ENCODE measurements at regions not wholly inside any gene's neighbourhood (a gene's known extent, or its start where the extent isn't known, plus 50 kb on each side); places are given as distances from the start of the nearest gene placed in this dataset.
A peak's percentile ranks its signal among the peaks of the same experiment; 100 is the strongest.
"Not testable (repeated sequence)": the region's sequence is repeated elsewhere in the genome, so short reads cannot be mapped to it uniquely, and the experiment has no call there.

DNA sequence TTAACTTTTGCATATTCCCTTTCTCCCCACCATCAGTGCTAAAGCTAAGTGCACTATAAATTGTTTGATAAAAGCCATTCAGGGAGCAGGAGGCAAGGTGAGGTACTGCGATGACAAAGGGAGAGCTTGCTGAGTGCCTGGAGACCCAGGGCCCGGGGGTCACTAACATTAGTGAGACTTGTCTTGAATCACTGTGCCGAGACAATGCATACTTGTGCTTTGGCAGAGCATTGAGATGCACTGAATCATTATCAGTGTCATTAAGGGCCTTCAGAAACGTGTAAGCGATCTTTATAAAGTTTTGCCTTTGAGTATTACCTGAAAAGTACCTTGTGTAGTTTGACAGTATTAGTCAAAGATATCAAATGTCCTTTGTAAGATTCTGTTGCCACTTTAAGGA, 447.5 kb downstream of the PCNX1 start:
- TF ChIP-seq, protein P1, sequence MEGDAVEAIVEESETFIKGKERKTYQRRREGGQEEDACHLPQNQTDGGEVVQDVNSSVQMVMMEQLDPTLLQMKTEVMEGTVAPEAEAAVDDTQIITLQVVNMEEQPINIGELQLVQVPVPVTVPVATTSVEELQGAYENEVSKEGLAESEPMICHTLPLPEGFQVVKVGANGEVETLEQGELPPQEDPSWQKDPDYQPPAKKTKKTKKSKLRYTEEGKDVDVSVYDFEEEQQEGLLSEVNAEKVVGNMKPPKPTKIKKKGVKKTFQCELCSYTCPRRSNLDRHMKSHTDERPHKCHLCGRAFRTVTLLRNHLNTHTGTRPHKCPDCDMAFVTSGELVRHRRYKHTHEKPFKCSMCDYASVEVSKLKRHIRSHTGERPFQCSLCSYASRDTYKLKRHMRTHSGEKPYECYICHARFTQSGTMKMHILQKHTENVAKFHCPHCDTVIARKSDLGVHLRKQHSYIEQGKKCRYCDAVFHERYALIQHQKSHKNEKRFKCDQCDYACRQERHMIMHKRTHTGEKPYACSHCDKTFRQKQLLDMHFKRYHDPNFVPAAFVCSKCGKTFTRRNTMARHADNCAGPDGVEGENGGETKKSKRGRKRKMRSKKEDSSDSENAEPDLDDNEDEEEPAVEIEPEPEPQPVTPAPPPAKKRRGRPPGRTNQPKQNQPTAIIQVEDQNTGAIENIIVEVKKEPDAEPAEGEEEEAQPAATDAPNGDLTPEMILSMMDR (IDR thresholded peaks at IDR 0.05; ENCODE audit: low read length, missing control alignments): no peak
- no peak overlapping the region for H3K4me3 ChIP-seq (replicated peaks; ENCODE audit: low read depth, low read length)
- DNase-seq (ENCODE audit: low read depth): peak; percentile 36

DNA sequence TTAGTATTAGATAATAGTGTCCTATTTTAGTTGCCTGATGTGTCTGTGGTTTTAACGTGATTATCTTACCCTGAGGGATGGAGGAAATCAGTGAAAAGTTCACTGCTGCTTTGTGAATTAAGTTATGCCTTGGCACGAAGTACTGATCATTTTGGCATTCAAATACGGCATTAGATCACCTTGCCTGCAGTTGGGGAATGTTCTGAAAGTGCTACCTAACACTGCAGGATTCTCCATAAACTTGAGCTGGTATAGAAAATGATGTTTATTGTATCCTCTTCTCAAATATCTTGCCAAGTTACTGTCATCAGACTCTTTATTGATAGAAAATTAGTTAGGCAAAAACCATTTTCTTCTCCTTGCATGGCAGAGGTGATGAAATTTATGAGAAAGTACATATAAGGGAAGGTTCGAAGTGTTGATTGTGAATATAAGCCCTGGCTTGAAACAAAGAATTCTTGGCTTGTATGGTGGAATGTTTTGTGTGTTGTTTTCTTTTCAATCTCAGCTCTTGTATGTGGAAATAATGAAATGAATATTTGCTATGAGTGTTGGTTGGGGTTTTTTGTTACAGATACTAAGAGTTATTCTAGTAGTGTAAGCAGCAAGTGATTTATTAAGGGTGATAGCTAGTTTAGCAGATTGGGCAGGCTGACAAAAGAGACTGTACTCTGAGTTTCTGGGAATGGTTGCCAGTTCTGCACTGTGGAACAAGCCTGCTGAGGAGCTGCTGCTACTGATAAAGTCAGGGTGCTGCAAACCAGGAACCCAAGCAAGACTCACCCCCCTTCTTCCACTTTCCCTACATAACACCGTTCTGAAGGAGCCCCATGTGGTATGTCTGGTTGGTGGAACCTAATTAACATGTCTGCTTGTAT, 448.3 kb downstream of the PCNX1 start:
- TF ChIP-seq, protein P1 (IDR thresholded peaks at IDR 0.05; ENCODE audit: low read length, missing control alignments): no peak
- DNase-seq (ENCODE audit: low read depth): peak; percentile 74
- peak overlapping the region; percentile 4 for H3K4me3 ChIP-seq (replicated peaks; ENCODE audit: low read depth, low read length)

GRCh38 chr14:71358209-71358931, 451.1 kb downstream of the PCNX1 start:
- DNase-seq (ENCODE audit: low read depth): no peak
- H3K4me3 ChIP-seq (replicated peaks; ENCODE audit: low read depth, low read length): no peak overlapping the region
- TF ChIP-seq, protein P1 (IDR thresholded peaks at IDR 0.05; ENCODE audit: low read length, missing control alignments): no peak

DNA sequence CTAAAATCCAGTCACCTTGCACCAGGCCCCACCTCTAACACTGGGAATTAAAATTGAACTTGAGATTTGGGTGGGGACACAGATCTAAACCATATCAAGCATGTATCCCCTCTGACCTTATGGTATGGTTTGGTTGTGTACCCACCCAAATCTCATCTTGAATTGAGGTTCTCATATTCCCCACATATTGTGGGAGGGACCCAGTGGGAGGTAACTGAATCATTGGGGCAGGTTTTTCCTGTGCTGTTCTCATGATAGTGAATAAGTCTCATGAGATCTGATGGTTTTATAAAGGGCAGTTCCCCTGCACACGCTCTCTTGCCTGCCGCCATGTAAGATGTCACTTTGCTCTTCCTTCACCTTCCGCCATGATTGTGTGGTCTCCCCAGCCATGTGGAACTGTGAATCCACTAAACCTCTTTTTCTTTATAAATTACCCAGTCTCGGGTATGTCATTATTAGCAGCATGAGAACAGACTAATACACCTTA, 451.7 kb downstream of the PCNX1 start:
- not testable (repeated sequence) for DNase-seq (ENCODE audit: low read depth); H3K4me3 ChIP-seq (replicated peaks; ENCODE audit: low read depth, low read length)

GRCh38 chr14:71359823-71360222, 452.6 kb downstream of the PCNX1 start:
- no peak for DNase-seq (ENCODE audit: low read depth)
- TF ChIP-seq, protein P1 (IDR thresholded peaks at IDR 0.05; ENCODE audit: low read length, missing control alignments): no peak
- H3K4me3 ChIP-seq (replicated peaks; ENCODE audit: low read depth, low read length): no peak overlapping the region

GRCh38 chr14:71361336-71361735, 454.1 kb downstream of the PCNX1 start:
- no peak overlapping the region for H3K4me3 ChIP-seq (replicated peaks; ENCODE audit: low read depth, low read length)
- DNase-seq (ENCODE audit: low read depth): peak; percentile 62
- TF ChIP-seq, protein P1 (IDR thresholded peaks at IDR 0.05; ENCODE audit: low read length, missing control alignments): no peak

DNA sequence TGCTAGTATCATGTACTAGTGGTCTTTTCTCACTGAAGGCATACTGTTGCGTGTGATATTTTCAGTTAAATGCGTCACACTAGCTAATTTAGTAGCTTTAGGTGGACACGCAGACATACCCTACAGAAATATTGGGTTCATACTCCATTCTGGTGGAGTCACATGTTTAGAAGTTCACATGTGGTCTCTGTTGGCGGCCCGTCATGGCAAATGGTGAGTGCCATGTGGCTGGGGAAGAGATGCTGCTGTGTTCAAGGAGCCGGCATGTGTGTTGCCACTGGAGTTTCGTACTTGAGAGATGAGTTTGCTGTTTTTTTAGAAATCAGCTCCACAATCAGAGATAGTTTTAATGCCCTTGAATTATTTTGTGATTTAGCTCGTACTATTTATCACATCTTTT, 454.6 kb downstream of the PCNX1 start:
- no peak overlapping the region for H3K4me3 ChIP-seq (replicated peaks; ENCODE audit: low read depth, low read length)
- TF ChIP-seq, protein P1 (IDR thresholded peaks at IDR 0.05; ENCODE audit: low read length, missing control alignments): no peak
- no peak for DNase-seq (ENCODE audit: low read depth)

Data from fibroblast of pulmonary artery (primary cell).